Muscle of arm (tissue), 1 donor: ENCODE measurements at regions not wholly inside any gene's neighbourhood (a gene's known extent, or its start where the extent isn't known, plus 50 kb on each side); places are given as distances from the start of the nearest gene placed in this dataset.
"Not testable (repeated sequence)": the region's sequence is repeated elsewhere in the genome, so short reads cannot be mapped to it uniquely, and the experiment has no call there.

Experiments
- DNase-seq: peaks from one replicate; pipeline ENCODE4 v3.0.0-alpha.2; 2013

GRCh38 chr5:124126504-124127217, 614.7 kb downstream of the CSNK1G3 start:
- no peak for DNase-seq

- peak; percentile 38 for DNase-seq
Observed at GRCh38 chr5:124124711-124125229, 612.8 kb downstream of the CSNK1G3 start.

- no peak for DNase-seq
Observed at GRCh38 chr5:124121198-124121597, 609.2 kb downstream of the CSNK1G3 start.

- DNase-seq, result no peak
Observed at GRCh38 chr5:124114911-124115310, 602.9 kb downstream of the CSNK1G3 start.

GRCh38 chr5:124111886-124112285, 599.9 kb downstream of the CSNK1G3 start:
- DNase-seq, result no peak

GRCh38 chr5:124110942-124111341, 599.0 kb downstream of the CSNK1G3 start:
- DNase-seq, result no peak

GRCh38 chr5:124105326-124105725, 593.3 kb downstream of the CSNK1G3 start:
- no peak for DNase-seq

- peak; percentile 53 for DNase-seq
Observed at GRCh38 chr5:124104821-124105220, 592.8 kb downstream of the CSNK1G3 start.

GRCh38 chr5:124104344-124104743, 592.4 kb downstream of the CSNK1G3 start:
- no peak for DNase-seq

- no peak for DNase-seq
Observed at GRCh38 chr5:124103671-124104070, 591.7 kb downstream of the CSNK1G3 start.

- DNase-seq, result not testable (repeated sequence)
Observed at GRCh38 chr5:124103056-124103455, 591.1 kb downstream of the CSNK1G3 start.

GRCh38 chr5:124102486-124102885, 590.5 kb downstream of the CSNK1G3 start:
- no peak for DNase-seq

GRCh38 chr5:124093658-124094057, 581.7 kb downstream of the CSNK1G3 start:
- no peak for DNase-seq

- no peak for DNase-seq
Observed at GRCh38 chr5:124090115-124090514, 578.1 kb downstream of the CSNK1G3 start.

GRCh38 chr5:124089578-124089977, 577.6 kb downstream of the CSNK1G3 start:
- no peak for DNase-seq

- no peak for DNase-seq
Observed at GRCh38 chr5:124088289-124089032, 576.5 kb downstream of the CSNK1G3 start.

GRCh38 chr5:124087752-124088151, 575.8 kb downstream of the CSNK1G3 start:
- no peak for DNase-seq

- no peak for DNase-seq
Observed at GRCh38 chr5:124080256-124080655, 568.3 kb downstream of the CSNK1G3 start.

- no peak for DNase-seq
Observed at GRCh38 chr5:124079062-124079461, 567.1 kb downstream of the CSNK1G3 start.

- no peak for DNase-seq
Observed at GRCh38 chr5:124074500-124074899, 562.5 kb downstream of the CSNK1G3 start.

- no peak for DNase-seq
Observed at GRCh38 chr5:124072570-124072969, 560.6 kb downstream of the CSNK1G3 start.

GRCh38 chr5:124071039-124071438, 559.1 kb downstream of the CSNK1G3 start:
- no peak for DNase-seq

- no peak for DNase-seq
Observed at GRCh38 chr5:124065508-124065907, 553.5 kb downstream of the CSNK1G3 start.
